ENCODE measurements at regions not wholly inside any gene's neighbourhood (a gene's known extent, or its start where the extent isn't known, plus 50 kb on each side); places are given as distances from the start of the nearest gene placed in this dataset.

- peaks cover 6% of the 10 kb centered on the region for H3K27me3 Mint-ChIP-seq (ENCODE audit: low read depth)
- peaks cover 3% of the 10 kb centered on the region for H3K4me1 Mint-ChIP-seq
- no peak for TF ChIP-seq CTCF (IDR thresholded peaks at IDR 0.05; ENCODE audit: unreplicated experiment)
- H3K4me3 Mint-ChIP-seq: no peak overlapping the region
- H3K36me3 Mint-ChIP-seq: no peaks in the 10 kb centered on the region
- no peak overlapping the region for H3K27ac Mint-ChIP-seq
- no peak for DNase-seq (ENCODE audit: low spot score in 2 of 2, unreplicated experiment in 2 of 2)
- H3K9me3 Mint-ChIP-seq: no peaks in the 10 kb centered on the region
Measured at GRCh38 chr9:88643931-88644330, 109.0 kb downstream of the NXNL2 start.

DNA sequence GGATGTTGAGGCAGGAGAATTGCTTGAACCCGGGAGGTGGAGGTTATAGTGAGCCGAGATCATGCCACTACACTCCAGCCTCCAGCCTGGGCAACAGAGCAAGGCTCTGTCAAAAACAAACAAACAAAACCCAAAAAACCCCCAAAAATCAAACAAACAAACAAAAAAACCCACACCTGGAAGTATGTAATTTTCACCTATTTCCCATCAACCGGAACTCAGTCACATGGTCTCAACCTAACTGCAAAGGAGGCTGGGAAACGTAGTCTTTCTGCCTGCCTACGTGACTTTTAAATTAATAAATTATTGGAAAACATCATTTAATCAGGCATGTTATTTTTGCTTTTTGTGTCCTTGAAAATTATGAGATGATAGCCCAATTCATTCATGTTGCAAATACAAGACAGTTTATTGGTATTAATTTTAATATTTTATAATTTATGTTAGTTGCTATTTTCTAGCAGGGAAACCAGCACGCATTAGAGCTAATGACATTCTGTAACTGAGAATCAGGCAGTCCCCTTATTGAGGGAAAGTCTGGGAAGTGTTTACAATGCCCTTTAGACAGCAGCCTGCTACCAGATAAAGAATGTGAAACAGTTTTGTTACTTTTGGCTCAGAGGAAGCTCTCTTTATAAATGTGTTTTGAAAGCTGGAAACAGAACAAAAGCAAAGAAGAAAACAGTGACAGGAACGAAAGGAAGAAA lies 110.3 kb downstream of the NXNL2 start:
- peaks cover 3% of the 10 kb centered on the region for H3K4me1 Mint-ChIP-seq

GRCh38 chr9:88645879-88646199 lies 110.9 kb downstream of the NXNL2 start:
- peak overlapping the region; percentile 85 for H3K27ac Mint-ChIP-seq
- no peak for DNase-seq (ENCODE audit: low spot score in 2 of 2, unreplicated experiment in 2 of 2)

More for the DNA sequence above, 110.3 kb downstream of the NXNL2 start:
- H3K27ac Mint-ChIP-seq: peak overlapping the region; percentile 85
- DNase-seq (ENCODE audit: low spot score in 2 of 2, unreplicated experiment in 2 of 2): no peak
- peaks cover 6% of the 10 kb centered on the region for H3K27me3 Mint-ChIP-seq (ENCODE audit: low read depth)
- H3K36me3 Mint-ChIP-seq: no peaks in the 10 kb centered on the region
- peaks cover 11% of the 10 kb centered on the region for H3K9me3 Mint-ChIP-seq
- no peak overlapping the region for H3K4me3 Mint-ChIP-seq
- TF ChIP-seq CTCF (IDR thresholded peaks at IDR 0.05; ENCODE audit: unreplicated experiment): no peak

GRCh38 chr9:88646539-88647300 lies 111.7 kb downstream of the NXNL2 start:
- DNase-seq (ENCODE audit: low spot score in 2 of 2, unreplicated experiment in 2 of 2): no peak
- Mint-ChIP-seq H3K36me3 (no peaks in the 10 kb centered on the region), H3K27ac (no peak overlapping the region), H3K4me1 (peaks cover 3% of the 10 kb centered on the region), H3K4me3 (no peak overlapping the region), H3K27me3 (ENCODE audit: low read depth) (peaks cover 3% of the 10 kb centered on the region), H3K9me3 (peaks cover 11% of the 10 kb centered on the region)
- no peak for TF ChIP-seq CTCF (IDR thresholded peaks at IDR 0.05; ENCODE audit: unreplicated experiment)

More at GRCh38 chr9:88645879-88646199, 110.9 kb downstream of the NXNL2 start:
- Mint-ChIP-seq H3K36me3 (no peaks in the 10 kb centered on the region), H3K9me3 (peaks cover 11% of the 10 kb centered on the region), H3K27me3 (ENCODE audit: low read depth) (peaks cover 6% of the 10 kb centered on the region), H3K4me3 (no peak overlapping the region), H3K4me1 (peaks cover 3% of the 10 kb centered on the region)
- no peak for TF ChIP-seq CTCF (IDR thresholded peaks at IDR 0.05; ENCODE audit: unreplicated experiment)

DNA sequence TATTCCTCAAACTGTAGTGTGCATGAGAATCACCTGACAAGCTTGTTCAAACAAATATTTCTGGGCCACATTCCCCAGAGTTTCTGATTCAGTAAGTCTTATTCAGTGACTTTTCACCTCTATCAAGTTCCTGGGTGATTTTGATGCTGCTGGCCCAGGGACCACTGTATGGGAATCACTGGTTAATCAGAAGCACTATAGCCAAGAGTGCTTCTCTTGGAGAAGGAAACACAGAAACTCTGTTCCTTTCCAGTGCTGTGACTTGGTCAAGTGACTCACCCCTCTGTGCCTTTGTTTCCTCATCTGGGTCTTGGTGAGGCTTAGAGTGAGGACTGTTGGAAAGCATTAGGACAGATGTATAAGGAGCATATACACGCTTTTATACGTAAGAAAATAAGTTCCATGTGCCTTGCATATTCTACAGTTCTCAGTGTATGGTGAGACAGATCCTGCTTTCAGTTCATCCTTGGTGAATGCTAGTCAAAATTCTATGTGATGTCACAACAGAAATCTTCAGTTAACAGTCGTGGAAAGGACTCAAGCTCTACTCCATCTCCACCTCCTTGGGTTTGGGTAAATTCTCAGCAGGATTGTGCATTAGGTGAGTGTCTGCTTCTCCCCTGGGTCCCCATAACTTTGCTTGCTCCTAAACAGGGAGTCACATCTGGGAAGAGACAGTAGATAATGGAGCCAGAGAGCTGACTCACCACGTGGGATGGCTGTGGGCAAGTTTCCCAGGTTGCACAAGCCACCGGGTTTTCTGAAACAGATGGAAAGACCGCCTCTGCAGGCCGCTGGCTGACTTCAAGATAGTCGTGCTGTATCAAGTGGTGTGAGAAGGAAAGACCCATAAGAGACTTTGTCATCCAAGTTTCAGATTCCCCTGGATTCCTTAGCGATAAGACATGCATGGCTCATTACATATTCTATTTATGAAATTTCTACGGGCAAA lies 117.0 kb downstream of the NXNL2 start:
- Mint-ChIP-seq H3K27ac (peak overlapping the region; percentile 84), H3K27me3 (ENCODE audit: low read depth) (no peaks in the 10 kb centered on the region), H3K36me3 (no peaks in the 10 kb centered on the region), H3K4me1 (peaks cover 21% of the 10 kb centered on the region), H3K4me3 (no peak overlapping the region), H3K9me3 (peaks cover 11% of the 10 kb centered on the region)
- peak in 1 of 2 experiments; percentile 52 for DNase-seq (ENCODE audit: low spot score in 2 of 2, unreplicated experiment in 2 of 2)
- TF ChIP-seq CTCF (IDR thresholded peaks at IDR 0.05; ENCODE audit: unreplicated experiment): no peak
